ENCODE measurements at regions not wholly inside any gene's neighbourhood (a gene's known extent, or its start where the extent isn't known, plus 50 kb on each side); places are given as distances from the start of the nearest gene placed in this dataset.

DNA sequence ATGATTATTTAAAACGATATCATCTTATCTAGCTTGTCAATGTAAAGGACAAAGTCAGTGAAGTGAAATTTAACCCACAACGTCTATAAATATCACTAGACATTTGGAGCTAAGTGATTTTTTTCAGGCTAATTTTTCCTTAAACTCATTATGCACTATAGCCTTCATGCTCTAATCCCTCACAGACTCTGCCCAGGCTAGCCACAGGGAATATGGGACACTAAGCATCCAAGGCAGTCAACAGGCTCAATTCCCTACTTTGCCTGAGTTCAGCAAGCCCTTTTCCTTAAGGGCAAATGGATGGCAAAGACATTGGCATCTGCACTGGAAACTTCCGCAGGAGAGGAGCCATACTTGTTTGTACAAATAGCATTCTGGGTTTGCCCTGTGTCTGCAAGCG lies 577.0 kb downstream of the LMO4 start:
- TF ChIP-seq, protein P1, sequence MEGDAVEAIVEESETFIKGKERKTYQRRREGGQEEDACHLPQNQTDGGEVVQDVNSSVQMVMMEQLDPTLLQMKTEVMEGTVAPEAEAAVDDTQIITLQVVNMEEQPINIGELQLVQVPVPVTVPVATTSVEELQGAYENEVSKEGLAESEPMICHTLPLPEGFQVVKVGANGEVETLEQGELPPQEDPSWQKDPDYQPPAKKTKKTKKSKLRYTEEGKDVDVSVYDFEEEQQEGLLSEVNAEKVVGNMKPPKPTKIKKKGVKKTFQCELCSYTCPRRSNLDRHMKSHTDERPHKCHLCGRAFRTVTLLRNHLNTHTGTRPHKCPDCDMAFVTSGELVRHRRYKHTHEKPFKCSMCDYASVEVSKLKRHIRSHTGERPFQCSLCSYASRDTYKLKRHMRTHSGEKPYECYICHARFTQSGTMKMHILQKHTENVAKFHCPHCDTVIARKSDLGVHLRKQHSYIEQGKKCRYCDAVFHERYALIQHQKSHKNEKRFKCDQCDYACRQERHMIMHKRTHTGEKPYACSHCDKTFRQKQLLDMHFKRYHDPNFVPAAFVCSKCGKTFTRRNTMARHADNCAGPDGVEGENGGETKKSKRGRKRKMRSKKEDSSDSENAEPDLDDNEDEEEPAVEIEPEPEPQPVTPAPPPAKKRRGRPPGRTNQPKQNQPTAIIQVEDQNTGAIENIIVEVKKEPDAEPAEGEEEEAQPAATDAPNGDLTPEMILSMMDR (IDR thresholded peaks at IDR 0.05 in 4 of 5, conservative IDR thresholded peaks at IDR 0.05 in 1 of 5) = no peak
- TF ChIP-seq POLR2A (IDR thresholded peaks at IDR 0.05) = no peak

All from gastrocnemius medialis (tissue), 4 donors.